H1 (cell line): ENCODE measurements at regions not wholly inside any gene's neighbourhood (a gene's known extent, or its start where the extent isn't known, plus 50 kb on each side); places are given as distances from the start of the nearest gene placed in this dataset.

Source experiments
- CTCF ChIA-PET: fragments of 300-600 bp; sonication (Branson Sonifier 250); formaldehyde crosslinking; loops from one replicate; lab custom pipeline; 2021; ENCODE audit not compliant: partially characterized antibody; lab: Charles Lee
- POLR2A ChIA-PET: fragments of 300-600 bp; sonication (Branson Sonifier 250); formaldehyde crosslinking; loops from one replicate; lab custom pipeline; 2021; ENCODE audit warnings: inconsistent platforms; ENCODE audit not compliant: partially characterized antibody; lab: Charles Lee
- DNase-seq, 2 experiments: peaks; one replicate each; pipeline versions ENCODE4 v3.0.0 to v3.0.0-alpha.2; 2010 to 2022; ENCODE audit warnings: low spot score in 2 of 2, low read depth in 1 of 2, mixed read lengths in 1 of 2
- FAIRE-seq: peaks from 2 replicates; lab custom pipeline; 2011; peaks lifted over from hg19 to GRCh38; lab: Jason Lieb, UNC
- H2AFZ ChIP-seq: 2 replicates; pipeline ENCODE4 v1.8.1; 2012; ENCODE audit warnings: low read length, inconsistent platforms
- H2AK5ac ChIP-seq: 2 replicates; pipeline ENCODE4 v1.6.1; 2013; ENCODE audit warnings: low read depth, low read length
- H2BK120ac ChIP-seq: replicated peaks from 2 replicates; pipeline ENCODE3; 2013; ENCODE audit warnings: low read depth, low read length, inconsistent platforms
- H2BK12ac ChIP-seq: 2 replicates; pipeline ENCODE4 v1.6.1; 2013; ENCODE audit warnings: low read depth, low read length
- H2BK15ac ChIP-seq: 2 replicates; pipeline ENCODE4 v1.6.1; 2013; ENCODE audit warnings: low read length
- H2BK20ac ChIP-seq: 2 replicates; pipeline ENCODE4 v1.6.1; 2013; ENCODE audit warnings: low read length
- H2BK5ac ChIP-seq: 2 replicates; pipeline ENCODE4 v1.6.1; 2013; ENCODE audit warnings: low read depth, low read length
- H3K14ac ChIP-seq: 2 replicates; pipeline ENCODE4 v1.6.1; 2013; ENCODE audit warnings: inconsistent platforms; ENCODE audit not compliant: insufficient read length
- H3K18ac ChIP-seq: 2 replicates; pipeline ENCODE4 v1.6.1; 2013; ENCODE audit warnings: low read length; ENCODE audit errors: extremely low read depth
- H3K23ac ChIP-seq: 2 replicates; pipeline ENCODE4 v1.6.1; 2013; ENCODE audit warnings: inconsistent platforms; ENCODE audit not compliant: insufficient read length
- H3K23me2 ChIP-seq: 2 replicates; pipeline ENCODE4 v1.6.1; 2013; ENCODE audit warnings: low read depth, low read length
- H3K27ac ChIP-seq: 2 replicates; pipeline ENCODE4 v1.6.1; 2011; ENCODE audit warnings: low read depth, low read length, inconsistent platforms
- H3K27me3 ChIP-seq, 4 experiments: replicated peaks in 1 of 4; 1 replicate in 1 of 4; 2 replicates in 3 of 4; pipeline versions ENCODE4 v1.6.1 to v1.8.1; 2011 to 2013; ENCODE audit warnings: low read length in 3 of 4, mild to moderate bottlenecking in 3 of 4, inconsistent platforms in 2 of 4, mixed read lengths in 2 of 4, moderate library complexity in 1 of 4; ENCODE audit not compliant: control insufficient read depth in 3 of 4, insufficient read depth in 3 of 4; ENCODE audit errors: extremely low read depth in 1 of 4
- H3K36me3 ChIP-seq, 4 experiments: 2 replicates each; pipeline versions ENCODE4 v1.6.1 to v1.8.1; 2011 to 2013; ENCODE audit warnings: mild to moderate bottlenecking in 4 of 4, low read length in 3 of 4, moderate library complexity in 2 of 4, control low read depth in 1 of 4, inconsistent platforms in 1 of 4; ENCODE audit not compliant: insufficient read depth in 4 of 4, control insufficient read depth in 2 of 4
- H3K4ac ChIP-seq: replicated peaks from 2 replicates; pipeline ENCODE3; 2013; ENCODE audit warnings: low read length, low read depth, mixed read lengths, inconsistent platforms; ENCODE audit not compliant: insufficient read length
- H3K4me1 ChIP-seq, 4 experiments: replicated peaks in 1 of 4; 1 replicate in 1 of 4; 2 replicates in 3 of 4; pipeline versions ENCODE4 v1.6.1 to v1.8.1; 2011 to 2013; ENCODE audit warnings: low read length in 3 of 4, inconsistent platforms in 2 of 4, mixed read lengths in 1 of 4; ENCODE audit not compliant: insufficient read depth in 4 of 4, control insufficient read depth in 3 of 4
- H3K4me2 ChIP-seq, 2 experiments: 2 replicates each; pipeline versions ENCODE4 v1.6.1 to v1.8.1; 2011 to 2013; ENCODE audit warnings: low read depth in 2 of 2, low read length in 2 of 2, control low read depth in 1 of 2, inconsistent platforms in 1 of 2, mild to moderate bottlenecking in 1 of 2; ENCODE audit not compliant: insufficient read depth in 1 of 2
- H3K4me3 ChIP-seq, 4 experiments: fragments of 200-600, 300-600 bp in 1 of 4; sonication (generic), shearing (Covaris generic), sonication (Bioruptor Twin) in 1 of 4; 2 replicates each; pipeline versions ENCODE4 v1.5.1 to v1.8.1; 2011 to 2016; ENCODE audit warnings: low read length in 4 of 4, low read depth in 3 of 4, control low read depth in 2 of 4, inconsistent platforms in 2 of 4, mild to moderate bottlenecking in 2 of 4, mixed read lengths in 1 of 4, moderate library complexity in 1 of 4; ENCODE audit not compliant: insufficient read depth in 2 of 4; ENCODE audit errors: extremely low read depth in 1 of 4
- H3K56ac ChIP-seq: replicated peaks from 2 replicates; pipeline ENCODE3; 2013; ENCODE audit warnings: low read depth, mild to moderate bottlenecking, mixed read lengths, low read length, inconsistent platforms; ENCODE audit not compliant: insufficient read length
- H3K79me1 ChIP-seq: 2 replicates; pipeline ENCODE4 v1.6.1; 2013; ENCODE audit warnings: low read depth, low read length, control low read depth
- H3K79me2 ChIP-seq, 2 experiments: 2 replicates each; pipeline versions ENCODE4 v1.6.1 to v1.8.1; 2012 to 2013; ENCODE audit warnings: low read length in 2 of 2, mild to moderate bottlenecking in 2 of 2, inconsistent platforms in 1 of 2; ENCODE audit not compliant: insufficient read depth in 2 of 2, control insufficient read depth in 1 of 2
- H3K9ac ChIP-seq, 4 experiments: replicated peaks in 1 of 4; 1 replicate in 1 of 4; 2 replicates in 3 of 4; pipeline versions ENCODE4 v1.6.1 to v1.8.1; 2011 to 2013; ENCODE audit warnings: low read depth in 3 of 4, low read length in 3 of 4, control low read depth in 2 of 4, mild to moderate bottlenecking in 2 of 4, moderate library complexity in 2 of 4, inconsistent platforms in 1 of 4; ENCODE audit errors: extremely low read depth in 1 of 4
- H3K9me3 ChIP-seq, 2 experiments: 2 replicates each; pipeline versions ENCODE4 v1.6.1 to v1.8.1; 2012 to 2013; ENCODE audit warnings: mild to moderate bottlenecking in 2 of 2, moderate library complexity in 2 of 2, control low read depth in 1 of 2, inconsistent platforms in 1 of 2, low read depth in 1 of 2, low read length in 1 of 2, mixed read lengths in 1 of 2; ENCODE audit not compliant: insufficient read depth in 2 of 2
- H4K20me1 ChIP-seq, 2 experiments: replicated peaks in 1 of 2; 2 replicates each; pipeline versions ENCODE3 to v1.8.1; 2011 to 2013; ENCODE audit warnings: inconsistent platforms in 2 of 2, low read length in 2 of 2, mild to moderate bottlenecking in 1 of 2; ENCODE audit not compliant: insufficient read depth in 2 of 2, control insufficient read depth in 1 of 2
- H4K5ac ChIP-seq: 2 replicates; pipeline ENCODE4 v1.6.1; 2013; ENCODE audit warnings: low read length, low read depth, mixed read lengths, inconsistent platforms; ENCODE audit not compliant: insufficient read length
- H4K8ac ChIP-seq: 2 replicates; pipeline ENCODE4 v1.8.0; 2013; ENCODE audit warnings: mild to moderate bottlenecking, moderate library complexity, low read length, inconsistent platforms; ENCODE audit not compliant: insufficient read depth; ENCODE audit errors: extremely low read depth
- H4K91ac ChIP-seq: replicated peaks from 2 replicates; pipeline ENCODE3; 2013; ENCODE audit warnings: low read length, mixed read lengths, inconsistent platforms; ENCODE audit not compliant: insufficient read length
- ASH2L ChIP-seq: fragments of 200-600, 300-600 bp; sonication (generic); IDR thresholded peaks from one replicate; pipeline ENCODE4 v1.7.1; 2017; ENCODE audit warnings: low read length
- CTBP2 ChIP-seq: IDR thresholded peaks from 2 replicates; pipeline ENCODE4 v1.7.0; 2011; ENCODE audit warnings: borderline replicate concordance, mild to moderate bottlenecking, moderate library complexity, mixed read lengths, low read length; ENCODE audit not compliant: insufficient read depth, insufficient read length
- KDM5A ChIP-seq: fragments of 200-600 bp; IDR thresholded peaks from 2 replicates; pipeline ENCODE4 v1.7.1; 2012; ENCODE audit warnings: mild to moderate bottlenecking, low read length, inconsistent platforms, mixed read lengths
- NANOG ChIP-seq: IDR thresholded peaks from 2 replicates; pipeline ENCODE4 v1.6.1; 2011; ENCODE audit warnings: low read length, low read depth, mild to moderate bottlenecking, inconsistent platforms; ENCODE audit not compliant: insufficient read depth, poor library complexity, severe bottlenecking
- PHF8 ChIP-seq: fragments of 200-600 bp; sonication (generic); conservative IDR thresholded peaks from 2 replicates; pipeline ENCODE4 v1.7.1; 2012; ENCODE audit warnings: low read depth, mild to moderate bottlenecking, inconsistent platforms, low read length, moderate library complexity
- WGBS, 2 experiments: shearing (Covaris generic) in 1 of 2; methylation state at CpG; one replicate each; pipeline versions ENCODE4 v1.1.6 to v1.1.7; 2013 to 2015; ENCODE audit warnings: low lambda C conversion rate in 2 of 2, mixed read lengths in 2 of 2, inconsistent platforms in 1 of 2, low coverage in 1 of 2, missing lambda C conversion rate in 1 of 2; ENCODE audit not compliant: insufficient replicate concordance in 2 of 2, insufficient coverage in 1 of 2, insufficient read length in 1 of 2; ENCODE audit errors: extremely low coverage in 1 of 2, missing lambda C conversion rate in 1 of 2; 5-methylcytosine and 5-hydroxymethylcytosine counted together

DNA sequence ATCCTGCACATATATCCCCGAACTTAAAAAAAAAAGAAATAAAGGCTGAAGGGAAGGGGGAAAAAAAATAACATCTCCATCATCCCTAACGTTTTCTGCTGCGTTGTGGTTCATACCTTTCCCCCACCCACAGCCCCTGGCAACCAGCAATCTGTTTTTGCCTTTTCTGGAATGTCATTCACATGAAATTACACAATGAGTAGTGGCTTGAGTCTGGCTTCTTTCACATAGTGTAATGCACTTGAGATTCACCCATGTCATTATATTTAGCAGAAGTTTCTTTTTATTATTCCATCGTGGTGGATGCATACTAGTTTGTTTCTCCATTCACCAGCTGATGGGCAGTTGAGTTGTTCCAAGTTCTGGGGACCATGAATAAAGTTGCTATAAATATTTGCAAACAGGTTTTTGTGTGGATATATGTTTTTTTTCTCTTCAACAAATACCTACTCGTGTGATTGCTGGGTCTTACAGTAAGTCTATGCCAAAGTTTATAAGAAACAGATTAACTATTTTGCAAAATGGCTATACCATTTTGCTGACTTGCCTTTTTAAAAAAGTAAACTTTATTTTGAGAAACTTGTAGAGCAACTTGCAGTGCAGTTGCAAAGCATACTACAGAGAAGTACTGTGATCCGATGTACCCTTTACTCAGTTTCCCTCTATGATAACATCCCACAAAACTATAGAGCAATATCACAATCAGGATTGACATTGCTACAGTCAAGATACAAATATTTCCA is 322.5 kb downstream of the LPIN1 start:
- ChIA-PET CTCF (no interaction called here), POLR2A (no interaction called here)
- Histone ChIP-seq H3K4me1 (no peaks in the 10 kb centered on the region), H3K9me3 (no peaks in the 10 kb centered on the region), H3K14ac (no peak overlapping the region), H2BK120ac (no peak overlapping the region), H3K56ac (no peak overlapping the region), H2AK5ac (no peak overlapping the region), H2BK15ac (no peak overlapping the region), H4K91ac (no peak overlapping the region), H2BK5ac (no peak overlapping the region), H3K36me3 (no peaks in the 10 kb centered on the region), H3K27ac (no peak overlapping the region), H3K18ac (no peak overlapping the region), H3K79me1 (no peaks in the 10 kb centered on the region), H3K23me2 (no peaks in the 10 kb centered on the region), H3K4ac (no peak overlapping the region), H3K79me2 (no peaks in the 10 kb centered on the region), H3K4me3 (no peak overlapping the region), H2BK12ac (no peak overlapping the region), H2BK20ac (no peak overlapping the region), H3K4me2 (no peak overlapping the region), H3K27me3 (no peaks in the 10 kb centered on the region), H3K9ac (no peak overlapping the region), H3K23ac (no peak overlapping the region), H4K20me1 (no peaks in the 10 kb centered on the region), H4K5ac (no peak overlapping the region), H2AFZ (no peak overlapping the region), H4K8ac (no peak overlapping the region)
- FAIRE-seq = no peak
- 89% methylated on average over 5 of the region's 6 CpGs; no CpG with 5 or more reads in 1 of the 2 experiments for WGBS, 2 experiments
- DNase-seq = no peak
- TF ChIP-seq PHF8 (no peak), KDM5A (no peak), CTBP2 (no peak), NANOG (no peak), ASH2L (no peak)
